Endothelial cell of umbilical vein (primary cell): ENCODE measurements at regions not wholly inside any gene's neighbourhood (a gene's known extent, or its start where the extent isn't known, plus 50 kb on each side); places are given as distances from the start of the nearest gene placed in this dataset.

Experiments
- BruUV-seq: library from RNA; stranded (reverse); fragments of 400-500 nt; replicated peaks from 2 replicates; lab custom pipeline; 2021; lab: Mats Ljungman, UMichigan
- CTCF ChIA-PET: fragments of 300-600, 350-600 bp; sonication (Branson Sonifier 250); formaldehyde crosslinking; loops from one replicate; lab custom pipeline; 2021; ENCODE audit warnings: antibody characterized with exemption, inconsistent platforms; lab: Charles Lee
- POLR2A ChIA-PET: fragments of 300-600, 350-600 bp; sonication (Branson Sonifier 250); formaldehyde crosslinking; loops from one replicate; lab custom pipeline; 2021; ENCODE audit warnings: antibody characterized with exemption, inconsistent platforms; lab: Charles Lee
- DNase-seq: peaks from one replicate; pipeline ENCODE4 v3.0.0-alpha.2; 2011; ENCODE audit warnings: low read depth, low spot score
- FAIRE-seq: peaks from 2 replicates; lab custom pipeline; 2011; peaks lifted over from hg19 to GRCh38; lab: Jason Lieb, UNC
- H2AFZ ChIP-seq: 2 replicates; pipeline ENCODE4 v1.6.0; 2012; ENCODE audit warnings: low read depth, low read length, control low read depth, inconsistent platforms
- H3K27ac ChIP-seq: 2 replicates; pipeline ENCODE4 v1.5.1; 2011; ENCODE audit warnings: low read depth, mild to moderate bottlenecking, control low read depth, low read length, moderate library complexity; ENCODE audit not compliant: insufficient read depth
- H3K27me3 ChIP-seq, 2 experiments: 2 replicates each; pipeline versions ENCODE4 v1.6.0 to v1.6.1; 2011; ENCODE audit warnings: low read length in 2 of 2, mixed read lengths in 1 of 2; ENCODE audit not compliant: control insufficient read depth in 2 of 2, insufficient read depth in 2 of 2
- H3K36me3 ChIP-seq, 2 experiments: 2 replicates in 1 of 2; 3 replicates in 1 of 2; pipeline ENCODE4 v1.5.1; 2011; ENCODE audit warnings: low read length in 2 of 2, mild to moderate bottlenecking in 1 of 2, moderate library complexity in 1 of 2; ENCODE audit not compliant: control insufficient read depth in 2 of 2, insufficient read depth in 2 of 2; ENCODE audit errors: extremely low read depth in 1 of 2
- H3K4me1 ChIP-seq: 3 replicates; pipeline ENCODE4 v1.5.1; 2011; ENCODE audit warnings: mild to moderate bottlenecking, low read length; ENCODE audit not compliant: control insufficient read depth, insufficient read depth; ENCODE audit errors: extremely low read depth
- H3K4me2 ChIP-seq: 2 replicates; pipeline ENCODE4 v1.6.1; 2011; ENCODE audit warnings: low read length, control low read depth, mixed read lengths; ENCODE audit not compliant: insufficient read depth
- H3K4me3 ChIP-seq, 3 experiments: fragments of 200-600 bp in 1 of 3; sonication (generic), shearing (Covaris generic) in 1 of 3; replicated peaks in 1 of 3; 2 replicates each; pipeline ENCODE4 v1.5.1; 2011 to 2016; ENCODE audit warnings: control low read depth in 3 of 3, low read length in 3 of 3, mild to moderate bottlenecking in 2 of 3, inconsistent platforms in 1 of 3, low read depth in 1 of 3, moderate library complexity in 1 of 3; ENCODE audit not compliant: insufficient read depth in 1 of 3
- H3K79me2 ChIP-seq: 2 replicates; pipeline ENCODE4 v1.6.0; 2012; ENCODE audit warnings: low read length, inconsistent platforms; ENCODE audit not compliant: control insufficient read depth, insufficient read depth
- H3K9ac ChIP-seq: replicated peaks from 2 replicates; pipeline ENCODE3; 2011; ENCODE audit warnings: low read length, control low read depth; ENCODE audit not compliant: insufficient read depth; ENCODE audit errors: extremely low read depth
- H3K9me1 ChIP-seq: replicated peaks from 3 replicates; pipeline ENCODE4 v1.6.0; 2011; ENCODE audit warnings: mild to moderate bottlenecking, low read length; ENCODE audit not compliant: control insufficient read depth, insufficient read depth; ENCODE audit errors: extremely low read depth
- H3K9me3 ChIP-seq: replicated peaks from 2 replicates; pipeline ENCODE4 v1.5.1; 2012; ENCODE audit warnings: low read length, inconsistent platforms; ENCODE audit not compliant: control insufficient read depth, insufficient read depth
- H4K20me1 ChIP-seq: replicated peaks from 2 replicates; pipeline ENCODE3; 2011; ENCODE audit warnings: mild to moderate bottlenecking, low read length; ENCODE audit not compliant: control insufficient read depth, insufficient read depth; ENCODE audit errors: extremely low read depth
- CTCF ChIP-seq, 2 donors: IDR thresholded peaks; 1 replicate in 1 of 2; 2 replicates in 1 of 2; pipeline ENCODE4 v1.5.1; 2011; ENCODE audit warnings: low read length in 2 of 2, mild to moderate bottlenecking in 2 of 2, moderate library complexity in 2 of 2, control low read depth in 1 of 2, inconsistent platforms in 1 of 2, low read depth in 1 of 2; ENCODE audit not compliant: insufficient read depth in 1 of 2; ENCODE audit errors: extremely low read depth in 1 of 2
- EZH2 ChIP-seq: IDR thresholded peaks from 2 replicates; pipeline ENCODE4 v1.6.1; 2012; ENCODE audit warnings: borderline replicate concordance, low read depth, mild to moderate bottlenecking, moderate library complexity, low read length, inconsistent platforms; ENCODE audit not compliant: severe bottlenecking
- FOS ChIP-seq: IDR thresholded peaks from 2 replicates; pipeline ENCODE4 v1.6.1; 2011; ENCODE audit warnings: mild to moderate bottlenecking, low read length, moderate library complexity, borderline replicate concordance; ENCODE audit not compliant: insufficient read depth
- GATA2 ChIP-seq: IDR thresholded peaks from 2 replicates; pipeline ENCODE4 v1.7.0; 2011; ENCODE audit warnings: low read depth, mild to moderate bottlenecking, moderate library complexity, mixed read lengths, low read length; ENCODE audit not compliant: insufficient read length, insufficient read depth
- JUN ChIP-seq: IDR thresholded peaks from 2 replicates; pipeline ENCODE4 v1.6.1; 2011; ENCODE audit warnings: borderline replicate concordance, low read depth; ENCODE audit not compliant: insufficient read length, insufficient read depth
- MAX ChIP-seq: IDR thresholded peaks from 2 replicates; pipeline ENCODE4 v1.6.1; 2011; ENCODE audit not compliant: insufficient read depth, insufficient read length
- MYC ChIP-seq: IDR thresholded peaks from one replicate; pipeline ENCODE4 v1.6.1; 2011; ENCODE audit warnings: mild to moderate bottlenecking, low read depth, low read length
- POLR2A ChIP-seq: IDR thresholded peaks from 2 replicates; pipeline ENCODE4 v1.6.1; 2012; ENCODE audit warnings: low read depth, mild to moderate bottlenecking, control low read depth, low read length
- POLR2AphosphoS5 ChIP-seq: IDR thresholded peaks from 2 replicates; pipeline ENCODE4 v1.6.1; 2012; ENCODE audit warnings: low read depth, mild to moderate bottlenecking, control low read depth, low read length, moderate library complexity; ENCODE audit not compliant: insufficient read depth
- dilution Hi-C: fragments of 300-500 bp; cut with MboI; formaldehyde crosslinking; loops from one replicate; pipeline ENCODE4 v1.15.0; 2019; ENCODE audit warnings: low sequenced_read_pairs; ENCODE audit not compliant: extremely low pct_ligation_motif_present
- intact Hi-C: fragments of 100-400 bp; cut with micrococcal nuclease; formaldehyde crosslinking; loops from one replicate; pipeline ENCODE4 v1.10.0; 2022

- FAIRE-seq (no peak), DNase-seq (no peak)
- Histone ChIP-seq H3K4me2 (no peak overlapping the region), H3K27me3 (peaks cover 11 to 18% of the 10 kb centered on the region in 2 experiments), H3K4me1 (no peaks in the 10 kb centered on the region), H3K9me3 (no peaks in the 10 kb centered on the region), H3K9me1 (no peaks in the 10 kb centered on the region), H4K20me1 (no peaks in the 10 kb centered on the region), H2AFZ (no peak overlapping the region), H3K27ac (no peak overlapping the region), H3K9ac (no peak overlapping the region), H3K36me3 (no peaks in the 10 kb centered on the region), H3K79me2 (no peaks in the 10 kb centered on the region), H3K4me3 (no peak overlapping the region)
- dilution Hi-C loops: no loop called here
- POLR2A ChIA-PET: no interaction called here
- BruUV-seq: no TSS peak
- TF ChIP-seq EZH2 (no peak), POLR2AphosphoS5 (no peak), FOS (no peak), CTCF (IDR thresholded peaks at IDR 0.05; ENCODE audit: extremely low read depth in 1 of 2, insufficient read depth in 1 of 2, low read depth in 1 of 2, low read length in 2 of 2) (no peak), MYC (no peak), JUN (no peak), MAX (no peak), POLR2A (no peak), GATA2 (no peak)
- CTCF ChIA-PET: no interaction called here
- intact Hi-C loops: no loop called here
Observed at GRCh38 chr2:120472891-120473309, 127.0 kb downstream of the INHBB start.
